SK-N-SH treated with all-trans-retinoic acid at 6 μM for 48 hours (cell line): ENCODE measurements at regions not wholly inside any gene's neighbourhood (a gene's known extent, or its start where the extent isn't known, plus 50 kb on each side); places are given as distances from the start of the nearest gene placed in this dataset.

Source experiments
- ATAC-seq: fragments of 200-7000 bp; cut with Tn5 transposase; 3 replicates; pipeline ENCODE4 v1.9.1; 2020; ENCODE audit warnings: mild to moderate bottlenecking, moderate library complexity
- ARNTL ChIP-seq: fragments of 450-650 bp; formaldehyde crosslinking; IDR thresholded peaks from 2 replicates; pipeline ENCODE4 v1.5.0; 2020; ENCODE audit warnings: low read depth, mild to moderate bottlenecking, moderate library complexity, borderline replicate concordance
- BACH2 ChIP-seq: fragments of 250-450 bp; sonication (Bioruptor Pico); IDR thresholded peaks from 2 replicates; pipeline ENCODE4 v1.9.0; 2021; ENCODE audit warnings: mild to moderate bottlenecking, borderline replicate concordance
- CREB5 ChIP-seq: fragments of 250-450 bp; sonication (Bioruptor Pico); IDR thresholded peaks from 2 replicates; pipeline ENCODE4 v1.5.1; 2020; ENCODE audit warnings: low read depth, mild to moderate bottlenecking, moderate library complexity
- CSDC2 ChIP-seq: fragments of 250-450 bp; sonication (Bioruptor Pico); IDR thresholded peaks from 2 replicates; pipeline ENCODE4 v1.5.0; 2020; ENCODE audit warnings: mild to moderate bottlenecking, moderate library complexity
- ESRRG ChIP-seq: fragments of 250-450 bp; sonication (Bioruptor Pico); IDR thresholded peaks from 2 replicates; pipeline ENCODE4 v1.6.1; 2021; ENCODE audit warnings: mild to moderate bottlenecking
- GLIS3 ChIP-seq: fragments of 250-450 bp; sonication (Bioruptor Pico); IDR thresholded peaks from 2 replicates; pipeline ENCODE4 v1.5.0; 2020; ENCODE audit warnings: mild to moderate bottlenecking, moderate library complexity
- ISL1 ChIP-seq: fragments of 250-450 bp; sonication (Bioruptor Pico); IDR thresholded peaks from 2 replicates; pipeline ENCODE4 v2.1.2; 2022; ENCODE audit warnings: mild to moderate bottlenecking, moderate library complexity
- OSR1 ChIP-seq: fragments of 250-450 bp; sonication (Bioruptor Pico); IDR thresholded peaks from 2 replicates; pipeline ENCODE4 v1.8.0; 2022; ENCODE audit warnings: moderate library complexity, mild to moderate bottlenecking, inconsistent platforms
- PPARA ChIP-seq: fragments of 250-450 bp; sonication (Bioruptor Pico); IDR thresholded peaks from 2 replicates; pipeline ENCODE4 v1.5.0; 2020; ENCODE audit warnings: mild to moderate bottlenecking, borderline replicate concordance
- SNAI2 ChIP-seq: fragments of 250-450 bp; sonication (Bioruptor Pico); IDR thresholded peaks from 2 replicates; pipeline ENCODE4 v1.5.0; 2020; ENCODE audit warnings: mild to moderate bottlenecking, moderate library complexity
- TCF4 ChIP-seq: fragments of 250-450 bp; sonication (Bioruptor Pico); IDR thresholded peaks from 2 replicates; pipeline ENCODE4 v1.8.0; 2021; ENCODE audit warnings: mild to moderate bottlenecking, moderate library complexity, borderline replicate concordance
- TOX ChIP-seq: fragments of 250-450 bp; sonication (Bioruptor Pico); IDR thresholded peaks from 2 replicates; pipeline ENCODE4 v1.8.0; 2021; ENCODE audit warnings: mild to moderate bottlenecking, moderate library complexity, borderline replicate concordance
- ZC3H10 ChIP-seq: fragments of 250-450 bp; sonication (Bioruptor Pico); IDR thresholded peaks from 2 replicates; pipeline ENCODE4 v1.5.1; 2021; ENCODE audit warnings: mild to moderate bottlenecking, moderate library complexity
- ZFP3 ChIP-seq: fragments of 250-450 bp; sonication (Bioruptor Pico); IDR thresholded peaks from 2 replicates; pipeline ENCODE4 v1.5.0; 2020; ENCODE audit warnings: mild to moderate bottlenecking, moderate library complexity
- ZFP30 ChIP-seq: fragments of 450-650 bp; formaldehyde crosslinking; IDR thresholded peaks from 2 replicates; pipeline ENCODE4 v1.5.0; 2022; ENCODE audit warnings: mild to moderate bottlenecking, moderate library complexity
- ZNF565 ChIP-seq: fragments of 450-650 bp; formaldehyde crosslinking; conservative IDR thresholded peaks from 2 replicates; pipeline ENCODE4 v1.5.0; 2020; ENCODE audit warnings: low read depth, mild to moderate bottlenecking, moderate library complexity
- ZNF8 ChIP-seq: fragments of 450-650 bp; formaldehyde crosslinking; IDR thresholded peaks from 2 replicates; pipeline ENCODE4 v1.5.0; 2020; ENCODE audit warnings: mild to moderate bottlenecking, moderate library complexity
- TF ChIP-seq, protein P1 (sequence below): fragments of 250-450 bp; sonication (Bioruptor Pico); IDR thresholded peaks from 2 replicates; pipeline ENCODE4 v1.8.0; 2020; ENCODE audit warnings: mild to moderate bottlenecking, moderate library complexity, borderline replicate concordance
- TF ChIP-seq, protein P2 (sequence below): fragments of 250-450 bp; sonication (Bioruptor Pico); IDR thresholded peaks from 2 replicates; pipeline ENCODE4 v1.5.0; 2020; ENCODE audit warnings: mild to moderate bottlenecking, moderate library complexity
- TF ChIP-seq, protein P3 (sequence below): fragments of 250-450 bp; sonication (Bioruptor Pico); IDR thresholded peaks from 2 replicates; pipeline ENCODE4 v1.8.0; 2021; ENCODE audit warnings: low read depth, mild to moderate bottlenecking, moderate library complexity, borderline replicate concordance

GRCh38 chr5:110297152-110297670, 429.3 kb downstream of the TMEM232 start:
- TF ChIP-seq BACH2 (CRISPR knock-in tag) (no peak), CSDC2 (CRISPR knock-in tag) (no peak), CREB5 (CRISPR knock-in tag) (no peak), TOX (no peak), TCF4 (CRISPR knock-in tag) (no peak), ZFP30 (CRISPR knock-in tag) (no peak), ZNF8 (no peak), ISL1 (CRISPR knock-in tag) (no peak), GLIS3 (no peak), OSR1 (CRISPR knock-in tag) (no peak), ESRRG (CRISPR knock-in tag) (no peak), ZFP3 (CRISPR knock-in tag) (no peak), SNAI2 (CRISPR knock-in tag) (no peak), ZNF565 (CRISPR knock-in tag) (no peak), PPARA (CRISPR knock-in tag) (no peak), ZC3H10 (no peak)
- TF ChIP-seq, protein P1, sequence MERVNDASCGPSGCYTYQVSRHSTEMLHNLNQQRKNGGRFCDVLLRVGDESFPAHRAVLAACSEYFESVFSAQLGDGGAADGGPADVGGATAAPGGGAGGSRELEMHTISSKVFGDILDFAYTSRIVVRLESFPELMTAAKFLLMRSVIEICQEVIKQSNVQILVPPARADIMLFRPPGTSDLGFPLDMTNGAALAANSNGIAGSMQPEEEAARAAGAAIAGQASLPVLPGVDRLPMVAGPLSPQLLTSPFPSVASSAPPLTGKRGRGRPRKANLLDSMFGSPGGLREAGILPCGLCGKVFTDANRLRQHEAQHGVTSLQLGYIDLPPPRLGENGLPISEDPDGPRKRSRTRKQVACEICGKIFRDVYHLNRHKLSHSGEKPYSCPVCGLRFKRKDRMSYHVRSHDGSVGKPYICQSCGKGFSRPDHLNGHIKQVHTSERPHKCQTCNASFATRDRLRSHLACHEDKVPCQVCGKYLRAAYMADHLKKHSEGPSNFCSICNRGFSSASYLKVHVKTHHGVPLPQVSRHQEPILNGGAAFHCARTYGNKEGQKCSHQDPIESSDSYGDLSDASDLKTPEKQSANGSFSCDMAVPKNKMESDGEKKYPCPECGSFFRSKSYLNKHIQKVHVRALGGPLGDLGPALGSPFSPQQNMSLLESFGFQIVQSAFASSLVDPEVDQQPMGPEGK: no peak
- TF ChIP-seq, protein P2, sequence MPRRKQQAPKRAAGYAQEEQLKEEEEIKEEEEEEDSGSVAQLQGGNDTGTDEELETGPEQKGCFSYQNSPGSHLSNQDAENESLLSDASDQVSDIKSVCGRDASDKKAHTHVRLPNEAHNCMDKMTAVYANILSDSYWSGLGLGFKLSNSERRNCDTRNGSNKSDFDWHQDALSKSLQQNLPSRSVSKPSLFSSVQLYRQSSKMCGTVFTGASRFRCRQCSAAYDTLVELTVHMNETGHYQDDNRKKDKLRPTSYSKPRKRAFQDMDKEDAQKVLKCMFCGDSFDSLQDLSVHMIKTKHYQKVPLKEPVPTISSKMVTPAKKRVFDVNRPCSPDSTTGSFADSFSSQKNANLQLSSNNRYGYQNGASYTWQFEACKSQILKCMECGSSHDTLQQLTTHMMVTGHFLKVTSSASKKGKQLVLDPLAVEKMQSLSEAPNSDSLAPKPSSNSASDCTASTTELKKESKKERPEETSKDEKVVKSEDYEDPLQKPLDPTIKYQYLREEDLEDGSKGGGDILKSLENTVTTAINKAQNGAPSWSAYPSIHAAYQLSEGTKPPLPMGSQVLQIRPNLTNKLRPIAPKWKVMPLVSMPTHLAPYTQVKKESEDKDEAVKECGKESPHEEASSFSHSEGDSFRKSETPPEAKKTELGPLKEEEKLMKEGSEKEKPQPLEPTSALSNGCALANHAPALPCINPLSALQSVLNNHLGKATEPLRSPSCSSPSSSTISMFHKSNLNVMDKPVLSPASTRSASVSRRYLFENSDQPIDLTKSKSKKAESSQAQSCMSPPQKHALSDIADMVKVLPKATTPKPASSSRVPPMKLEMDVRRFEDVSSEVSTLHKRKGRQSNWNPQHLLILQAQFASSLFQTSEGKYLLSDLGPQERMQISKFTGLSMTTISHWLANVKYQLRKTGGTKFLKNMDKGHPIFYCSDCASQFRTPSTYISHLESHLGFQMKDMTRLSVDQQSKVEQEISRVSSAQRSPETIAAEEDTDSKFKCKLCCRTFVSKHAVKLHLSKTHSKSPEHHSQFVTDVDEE (CRISPR knock-in tag): no peak
- TF ChIP-seq, protein P3, sequence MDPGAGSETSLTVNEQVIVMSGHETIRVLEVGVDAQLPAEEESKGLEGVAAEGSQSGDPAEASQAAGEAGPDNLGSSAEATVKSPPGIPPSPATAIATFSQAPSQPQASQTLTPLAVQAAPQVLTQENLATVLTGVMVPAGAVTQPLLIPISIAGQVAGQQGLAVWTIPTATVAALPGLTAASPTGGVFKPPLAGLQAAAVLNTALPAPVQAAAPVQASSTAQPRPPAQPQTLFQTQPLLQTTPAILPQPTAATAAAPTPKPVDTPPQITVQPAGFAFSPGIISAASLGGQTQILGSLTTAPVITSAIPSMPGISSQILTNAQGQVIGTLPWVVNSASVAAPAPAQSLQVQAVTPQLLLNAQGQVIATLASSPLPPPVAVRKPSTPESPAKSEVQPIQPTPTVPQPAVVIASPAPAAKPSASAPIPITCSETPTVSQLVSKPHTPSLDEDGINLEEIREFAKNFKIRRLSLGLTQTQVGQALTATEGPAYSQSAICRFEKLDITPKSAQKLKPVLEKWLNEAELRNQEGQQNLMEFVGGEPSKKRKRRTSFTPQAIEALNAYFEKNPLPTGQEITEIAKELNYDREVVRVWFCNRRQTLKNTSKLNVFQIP (CRISPR knock-in tag): no peak
- no peak for ATAC-seq

- TF ChIP-seq, protein P2 (CRISPR knock-in tag): no peak
- TF ChIP-seq ZFP30 (CRISPR knock-in tag): no peak
- TF ChIP-seq, protein P3 (CRISPR knock-in tag): no peak
- TF ChIP-seq, protein P1: no peak
- no peak for TF ChIP-seq ARNTL
- no peak for TF ChIP-seq TOX
- TF ChIP-seq ZNF565 (CRISPR knock-in tag): no peak
- TF ChIP-seq, all 23 proteins: peak for 0
- no peak for ATAC-seq
These were observed 422.3 kb downstream of the TMEM232 start for GRCh38 chr5:110304176-110304575.
